HG02884 (cell line): ENCODE measurements at regions not wholly inside any gene's neighbourhood (a gene's known extent, or its start where the extent isn't known, plus 50 kb on each side); places are given as distances from the start of the nearest gene placed in this dataset.

ENCODE experiments used
- ATAC-seq: cut with Tn5 transposase; IDR thresholded peaks from one replicate; pipeline ENCODE4 v1.9.1; 2021; ENCODE audit warnings: mild to moderate bottlenecking, moderate library complexity; ENCODE audit not compliant: unreplicated experiment

- no peak for ATAC-seq
These were observed 905.9 kb downstream of the CENPC start for GRCh38 chr4:66639361-66639760.

GRCh38 chr4:66636349-66636748, 909.0 kb downstream of the CENPC start:
- no peak for ATAC-seq

- no peak for ATAC-seq
These were observed 911.8 kb downstream of the CENPC start for GRCh38 chr4:66633477-66633876.

GRCh38 chr4:66629927-66630326, 915.4 kb downstream of the CENPC start:
- ATAC-seq, result no peak

GRCh38 chr4:66628146-66628545, 917.2 kb downstream of the CENPC start:
- ATAC-seq, result no peak

GRCh38 chr4:66625480-66625879, 919.8 kb downstream of the CENPC start:
- no peak for ATAC-seq

GRCh38 chr4:66613591-66613990, 931.7 kb downstream of the CENPC start:
- no peak for ATAC-seq

- no peak for ATAC-seq
These were observed 936.3 kb downstream of the CENPC start for GRCh38 chr4:66609014-66609413.

- no peak for ATAC-seq
These were observed 936.6 kb upstream of the EPHA5 start for GRCh38 chr4:66606908-66607307.

GRCh38 chr4:66606215-66606614, 935.9 kb upstream of the EPHA5 start:
- no peak for ATAC-seq

- no peak for ATAC-seq
These were observed 933.9 kb upstream of the EPHA5 start for GRCh38 chr4:66604192-66604591.

GRCh38 chr4:66602622-66603021, 932.3 kb upstream of the EPHA5 start:
- no peak for ATAC-seq

- ATAC-seq, result no peak
These were observed 921.7 kb upstream of the EPHA5 start for GRCh38 chr4:66591968-66592367.

- no peak for ATAC-seq
These were observed 920.4 kb upstream of the EPHA5 start for GRCh38 chr4:66590488-66591215.

GRCh38 chr4:66589183-66589582, 918.9 kb upstream of the EPHA5 start:
- ATAC-seq, result no peak

GRCh38 chr4:66585767-66586166, 915.5 kb upstream of the EPHA5 start:
- no peak for ATAC-seq

GRCh38 chr4:66577922-66578321, 907.6 kb upstream of the EPHA5 start:
- no peak for ATAC-seq

GRCh38 chr4:66575008-66575696, 904.9 kb upstream of the EPHA5 start:
- ATAC-seq, result no peak

- no peak for ATAC-seq
These were observed 904.1 kb upstream of the EPHA5 start for GRCh38 chr4:66574145-66574978.

GRCh38 chr4:66572949-66573348, 902.7 kb upstream of the EPHA5 start:
- no peak for ATAC-seq

GRCh38 chr4:66571145-66571695, 900.9 kb upstream of the EPHA5 start:
- no peak for ATAC-seq
